AG09309 (cell line): ENCODE measurements at regions not wholly inside any gene's neighbourhood (a gene's known extent, or its start where the extent isn't known, plus 50 kb on each side); places are given as distances from the start of the nearest gene placed in this dataset.

Experiments
- DNase-seq: peaks from one replicate; pipeline ENCODE4 v3.0.0-alpha.2; 2010; ENCODE audit warnings: low read depth
- H3K4me3 ChIP-seq: 2 replicates; pipeline ENCODE4 v1.5.1; 2011; ENCODE audit warnings: mild to moderate bottlenecking, low read depth, low read length, moderate library complexity; ENCODE audit not compliant: control insufficient read depth
- TF ChIP-seq, protein P1 (sequence below): IDR thresholded peaks from 2 replicates; pipeline ENCODE4 v1.5.1; 2011; ENCODE audit warnings: mild to moderate bottlenecking, low read depth, low read length, inconsistent platforms; ENCODE audit not compliant: insufficient read depth, control insufficient read depth; ENCODE audit errors: missing control alignments

DNA sequence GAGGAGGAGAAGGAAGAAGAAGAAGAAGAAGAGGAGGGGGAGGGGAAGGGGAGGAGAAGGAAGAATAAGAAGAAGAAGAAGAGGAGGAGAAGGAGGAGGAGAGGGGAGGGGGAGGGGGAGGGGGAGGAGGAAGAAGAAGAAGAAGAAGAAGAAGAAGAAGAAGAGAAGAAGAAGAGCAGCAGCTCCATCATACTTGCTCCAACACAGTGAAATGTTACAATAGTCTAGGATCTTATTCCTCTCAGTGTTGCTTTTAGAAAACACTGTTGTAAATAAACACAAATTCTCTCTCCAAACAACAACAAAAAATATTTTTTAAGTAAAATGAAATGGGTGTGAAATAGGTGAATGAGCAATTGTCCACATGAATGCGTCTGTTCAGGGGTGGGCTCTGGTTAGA, 126.6 kb upstream of the KCNJ16 start:
- DNase-seq, result no peak
- H3K4me3 ChIP-seq, result no peak overlapping the region
- TF ChIP-seq, protein P1, sequence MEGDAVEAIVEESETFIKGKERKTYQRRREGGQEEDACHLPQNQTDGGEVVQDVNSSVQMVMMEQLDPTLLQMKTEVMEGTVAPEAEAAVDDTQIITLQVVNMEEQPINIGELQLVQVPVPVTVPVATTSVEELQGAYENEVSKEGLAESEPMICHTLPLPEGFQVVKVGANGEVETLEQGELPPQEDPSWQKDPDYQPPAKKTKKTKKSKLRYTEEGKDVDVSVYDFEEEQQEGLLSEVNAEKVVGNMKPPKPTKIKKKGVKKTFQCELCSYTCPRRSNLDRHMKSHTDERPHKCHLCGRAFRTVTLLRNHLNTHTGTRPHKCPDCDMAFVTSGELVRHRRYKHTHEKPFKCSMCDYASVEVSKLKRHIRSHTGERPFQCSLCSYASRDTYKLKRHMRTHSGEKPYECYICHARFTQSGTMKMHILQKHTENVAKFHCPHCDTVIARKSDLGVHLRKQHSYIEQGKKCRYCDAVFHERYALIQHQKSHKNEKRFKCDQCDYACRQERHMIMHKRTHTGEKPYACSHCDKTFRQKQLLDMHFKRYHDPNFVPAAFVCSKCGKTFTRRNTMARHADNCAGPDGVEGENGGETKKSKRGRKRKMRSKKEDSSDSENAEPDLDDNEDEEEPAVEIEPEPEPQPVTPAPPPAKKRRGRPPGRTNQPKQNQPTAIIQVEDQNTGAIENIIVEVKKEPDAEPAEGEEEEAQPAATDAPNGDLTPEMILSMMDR, result no peak

DNA sequence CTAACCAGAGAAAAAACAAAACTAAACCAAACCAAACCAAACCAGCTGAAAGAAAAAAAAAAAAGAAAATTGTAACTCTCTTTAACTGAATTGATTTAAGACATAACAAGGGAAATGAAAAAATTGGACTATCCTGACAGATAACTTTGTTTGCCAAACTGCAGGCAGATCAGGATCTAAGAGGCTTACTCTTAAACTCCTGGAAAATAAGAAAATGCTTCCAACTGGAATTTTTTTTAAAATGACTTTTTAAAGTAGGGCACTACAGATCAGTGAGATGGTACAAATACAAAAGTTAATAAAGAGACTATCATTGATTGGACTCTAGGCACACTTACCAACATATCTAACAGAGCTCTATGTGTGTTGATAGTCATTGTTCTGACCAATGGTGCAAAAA, 125.5 kb upstream of the KCNJ16 start:
- DNase-seq, result no peak
- TF ChIP-seq, protein P1, result no peak
- H3K4me3 ChIP-seq, result no peak overlapping the region

GRCh38 chr17:69949973-69950695, 124.9 kb upstream of the KCNJ16 start:
- H3K4me3 ChIP-seq, result no peak overlapping the region
- peak; percentile 17 for DNase-seq
- TF ChIP-seq, protein P1, result no peak

DNA sequence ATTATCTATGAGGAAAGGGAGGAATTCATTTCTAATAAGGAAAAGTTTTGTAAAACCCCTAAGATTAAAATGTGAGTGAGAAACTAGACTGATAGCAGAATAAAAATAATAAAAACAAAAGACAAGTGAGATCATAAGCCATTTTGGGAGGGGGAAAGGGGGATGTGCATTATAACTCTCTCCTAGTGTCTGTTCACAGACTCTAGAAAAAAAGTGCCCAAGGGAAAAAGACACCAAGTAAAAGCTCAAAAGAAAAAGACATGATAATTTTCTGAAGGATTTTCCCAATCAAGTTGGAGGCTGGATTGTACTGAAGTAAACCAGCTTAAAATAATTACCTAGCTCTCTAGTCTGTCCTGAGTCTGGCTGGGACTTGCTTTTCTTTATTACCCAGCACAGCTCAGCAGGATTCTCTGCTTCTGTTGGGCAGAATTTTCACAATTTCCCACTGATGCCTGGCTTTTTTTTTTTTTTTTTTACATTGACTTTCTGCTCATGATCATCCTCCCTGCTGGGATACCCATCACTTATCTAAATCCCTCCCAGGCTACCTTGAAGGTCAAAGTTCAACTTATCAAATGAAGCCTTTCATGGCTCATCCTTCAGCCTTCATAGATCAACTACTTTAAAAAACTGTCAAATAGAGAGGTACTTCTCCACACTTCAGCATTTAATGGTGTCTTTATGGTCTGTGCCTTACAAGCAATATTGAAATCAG, 124.2 kb upstream of the KCNJ16 start:
- DNase-seq, result no peak
- H3K4me3 ChIP-seq, result no peak overlapping the region
- TF ChIP-seq, protein P1, result no peak

- TF ChIP-seq, protein P1, result no peak
- H3K4me3 ChIP-seq, result no peak overlapping the region
- no peak for DNase-seq
Observed at GRCh38 chr17:69954241-69954925, 120.6 kb upstream of the KCNJ16 start.

DNA sequence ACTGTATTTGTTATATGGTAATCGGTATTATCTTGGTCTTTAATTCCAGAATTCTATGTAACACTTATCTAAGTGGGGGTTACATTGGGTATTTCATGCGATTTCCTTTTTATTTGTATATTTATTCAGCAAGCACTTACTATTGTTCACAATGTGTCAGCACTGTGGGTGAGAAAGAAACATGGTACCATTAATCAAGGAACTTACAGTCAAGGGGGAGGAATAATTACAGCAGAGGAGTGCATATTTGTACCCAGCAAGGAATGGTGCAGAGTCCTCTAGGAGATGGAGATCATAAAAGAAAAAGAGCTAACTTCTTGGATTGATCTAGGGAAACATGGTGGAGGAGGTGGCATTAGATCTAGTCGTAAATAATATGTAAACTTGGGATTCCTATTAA, 117.0 kb upstream of the KCNJ16 start:
- TF ChIP-seq, protein P1, result no peak
- no peak for DNase-seq
- no peak overlapping the region for H3K4me3 ChIP-seq
